Skeletal muscle tissue (tissue), 3 donors: ENCODE measurements at regions not wholly inside any gene's neighbourhood (a gene's known extent, or its start where the extent isn't known, plus 50 kb on each side); places are given as distances from the start of the nearest gene placed in this dataset.

Experiments used
- H3K27ac ChIP-seq: one replicate; pipeline ENCODE4 v1.7.0; 2013; ENCODE audit warnings: mild to moderate bottlenecking, low read depth, low read length, inconsistent platforms
- H3K27me3 ChIP-seq, 3 donors: one replicate each; pipeline ENCODE4 v1.7.0; 2013; ENCODE audit warnings: low read length in 3 of 3; ENCODE audit not compliant: control insufficient read depth in 3 of 3, insufficient read depth in 3 of 3
- H3K36me3 ChIP-seq, 3 donors: one replicate each; pipeline ENCODE4 v1.7.0; 2013; ENCODE audit warnings: low read length in 3 of 3; ENCODE audit not compliant: control insufficient read depth in 3 of 3, insufficient read depth in 3 of 3
- H3K4me1 ChIP-seq, 3 donors: one replicate each; pipeline ENCODE4 v1.7.0; 2013; ENCODE audit warnings: low read length in 3 of 3, mild to moderate bottlenecking in 3 of 3; ENCODE audit not compliant: control insufficient read depth in 3 of 3, insufficient read depth in 3 of 3
- H3K4me3 ChIP-seq, 3 donors: one replicate each; pipeline ENCODE4 v1.7.0; 2013; ENCODE audit warnings: low read length in 3 of 3
- H3K9ac ChIP-seq, 3 donors: one replicate each; pipeline ENCODE4 v1.7.0; 2013; ENCODE audit warnings: low read length in 3 of 3, mild to moderate bottlenecking in 3 of 3, moderate library complexity in 2 of 3, low read depth in 1 of 3
- H3K9me3 ChIP-seq, 3 donors: one replicate each; pipeline ENCODE4 v1.7.0; 2013; ENCODE audit warnings: low read length in 3 of 3; ENCODE audit not compliant: control insufficient read depth in 3 of 3
- donor health status: Osteomylitis.

GRCh38 chr3:69496856-69497255 lies 111.0 kb upstream of the FRMD4B start:
- Histone ChIP-seq H3K4me1 (peaks cover 0 to 3% (median 0%) of the 10 kb centered on the region in 3 donors), H3K9me3 (no peaks in the 10 kb centered on the region)

GRCh38 chr3:69494185-69494584 lies 108.3 kb upstream of the FRMD4B start:
- H3K36me3 ChIP-seq, result no peaks in the 10 kb centered on the region
- H3K27me3 ChIP-seq, result no peaks in the 10 kb centered on the region
- no peaks in the 10 kb centered on the region for H3K4me1 ChIP-seq
- no peak overlapping the region for H3K4me3 ChIP-seq
- H3K9me3 ChIP-seq, result no peaks in the 10 kb centered on the region
- H3K9ac ChIP-seq, result no peak overlapping the region
- no peak overlapping the region for H3K27ac ChIP-seq

More at GRCh38 chr3:69496856-69497255, 111.0 kb upstream of the FRMD4B start:
- H3K36me3 ChIP-seq, result no peaks in the 10 kb centered on the region
- H3K9ac ChIP-seq, result no peak overlapping the region
- H3K27me3 ChIP-seq, result no peaks in the 10 kb centered on the region
- no peak overlapping the region for H3K4me3 ChIP-seq
- no peak overlapping the region for H3K27ac ChIP-seq

- Histone ChIP-seq H3K9me3 (no peaks in the 10 kb centered on the region), H3K36me3 (no peaks in the 10 kb centered on the region), H3K9ac (no peak overlapping the region), H3K4me3 (no peak overlapping the region), H3K27me3 (no peaks in the 10 kb centered on the region), H3K27ac (no peak overlapping the region), H3K4me1 (no peaks in the 10 kb centered on the region)
These were observed 107.3 kb upstream of the FRMD4B start for GRCh38 chr3:69493157-69493556.

- H3K27me3 ChIP-seq, result no peaks in the 10 kb centered on the region
- no peaks in the 10 kb centered on the region for H3K36me3 ChIP-seq
- H3K9ac ChIP-seq, result no peak overlapping the region
- H3K4me3 ChIP-seq, result no peak overlapping the region
- H3K27ac ChIP-seq, result no peak overlapping the region
- no peaks in the 10 kb centered on the region for H3K9me3 ChIP-seq
- H3K4me1 ChIP-seq, result no peaks in the 10 kb centered on the region
These were observed 106.1 kb upstream of the FRMD4B start for GRCh38 chr3:69491975-69492374.

DNA sequence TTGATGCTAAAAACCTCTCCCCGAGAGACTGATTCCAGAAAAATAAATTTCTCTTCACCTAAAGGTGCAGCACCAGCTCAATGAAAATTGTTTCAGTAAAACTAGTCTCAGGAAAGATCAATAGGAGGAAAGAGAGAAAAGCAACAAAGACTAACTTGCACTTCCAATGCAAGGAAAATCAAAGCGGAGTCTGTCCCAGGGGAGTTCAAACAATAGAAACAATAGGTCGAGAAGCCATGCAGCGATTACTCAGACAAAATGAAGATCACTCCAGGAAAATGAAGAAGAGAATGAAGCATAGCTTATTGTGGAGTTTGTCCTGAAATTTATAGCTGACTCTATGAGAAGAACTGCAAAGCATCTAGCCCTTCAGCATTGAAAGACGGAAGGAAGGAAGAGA lies 105.1 kb upstream of the FRMD4B start:
- Histone ChIP-seq H3K4me3 (no peak overlapping the region), H3K9me3 (no peaks in the 10 kb centered on the region), H3K9ac (no peak overlapping the region), H3K27ac (no peak overlapping the region), H3K4me1 (no peaks in the 10 kb centered on the region), H3K36me3 (no peaks in the 10 kb centered on the region), H3K27me3 (no peaks in the 10 kb centered on the region)

DNA sequence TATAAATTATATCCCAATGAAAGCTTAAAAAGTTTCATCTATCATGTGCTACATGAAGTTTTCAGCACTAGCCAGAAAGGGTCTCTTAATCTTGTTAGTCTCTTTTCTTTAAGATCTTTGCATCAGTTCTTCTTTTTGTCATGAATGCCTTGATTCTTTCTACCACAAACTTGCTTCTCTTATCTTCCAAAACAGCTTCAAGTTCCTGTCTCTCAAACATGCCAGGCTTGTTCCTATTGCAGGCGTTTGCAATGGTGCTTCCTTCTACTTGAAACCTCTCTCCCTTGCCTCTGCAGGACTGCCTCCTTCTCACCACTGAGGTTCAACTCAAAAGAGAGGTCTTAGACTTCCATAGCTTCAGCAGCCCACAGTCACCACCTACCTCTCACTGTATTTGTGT lies 104.3 kb upstream of the FRMD4B start:
- Histone ChIP-seq H3K4me3 (no peak overlapping the region), H3K9me3 (no peaks in the 10 kb centered on the region), H3K36me3 (no peaks in the 10 kb centered on the region), H3K4me1 (no peaks in the 10 kb centered on the region), H3K27ac (no peak overlapping the region), H3K9ac (no peak overlapping the region), H3K27me3 (no peaks in the 10 kb centered on the region)

GRCh38 chr3:69488026-69488425 lies 102.1 kb upstream of the FRMD4B start:
- H3K27me3 ChIP-seq, result peaks cover 0 to 2% (median 0%) of the 10 kb centered on the region in 3 donors
- no peaks in the 10 kb centered on the region for H3K9me3 ChIP-seq
- H3K27ac ChIP-seq, result no peak overlapping the region
- H3K4me3 ChIP-seq, result no peak overlapping the region
- no peak overlapping the region for H3K9ac ChIP-seq
- no peaks in the 10 kb centered on the region for H3K36me3 ChIP-seq
- H3K4me1 ChIP-seq, result no peaks in the 10 kb centered on the region

- Histone ChIP-seq H3K36me3 (no peaks in the 10 kb centered on the region), H3K4me1 (no peaks in the 10 kb centered on the region), H3K27ac (no peak overlapping the region), H3K9ac (no peak overlapping the region), H3K9me3 (no peaks in the 10 kb centered on the region), H3K27me3 (peaks cover 0 to 2% (median 0%) of the 10 kb centered on the region in 3 donors), H3K4me3 (no peak overlapping the region)
These were observed 99.6 kb upstream of the FRMD4B start for GRCh38 chr3:69485489-69485888.

DNA sequence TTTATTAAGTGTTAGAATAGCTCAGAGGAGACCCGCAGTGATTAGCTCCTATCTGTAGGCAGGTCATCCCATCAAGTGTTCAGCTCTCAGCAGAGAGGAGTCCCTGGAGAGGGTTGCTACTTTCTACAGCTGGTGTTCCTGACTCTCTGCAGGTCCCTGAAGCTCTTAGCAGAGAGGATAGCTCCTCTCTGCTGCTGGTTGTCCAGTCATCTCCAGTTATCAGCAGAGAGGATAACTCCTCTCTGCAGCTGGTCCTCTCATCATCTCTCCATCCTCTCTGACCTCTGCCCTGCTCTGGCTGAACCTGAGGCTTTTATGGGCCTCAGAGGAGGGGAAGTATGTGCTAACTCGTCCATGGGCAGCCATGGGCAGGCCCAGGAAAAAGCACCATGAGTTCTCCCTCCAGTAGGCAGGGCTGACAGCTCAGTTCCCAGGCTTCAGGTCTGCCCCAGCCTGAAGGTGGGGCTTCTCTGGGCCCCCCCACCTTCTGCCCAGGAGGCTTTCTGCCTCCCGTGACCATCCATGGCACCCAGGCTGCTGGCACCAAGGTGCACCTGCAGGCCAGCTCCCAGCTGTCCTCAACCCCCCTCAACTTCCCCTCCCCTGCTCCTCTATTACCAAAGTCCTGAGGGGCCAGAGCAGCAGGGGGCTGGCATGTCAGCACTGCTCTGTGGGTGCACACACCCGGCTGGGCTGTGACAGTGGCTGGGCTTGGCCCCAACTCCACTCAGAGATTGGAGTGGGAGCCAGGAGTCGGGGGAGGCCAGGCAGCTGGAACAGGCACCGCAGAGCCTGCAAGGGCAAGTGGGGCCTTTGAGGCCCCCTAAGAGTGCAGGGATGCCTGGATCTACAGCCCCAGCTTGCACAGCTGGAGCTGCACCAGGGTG lies 98.9 kb upstream of the FRMD4B start:
- Histone ChIP-seq H3K9ac (no peak overlapping the region), H3K4me1 (no peaks in the 10 kb centered on the region), H3K27ac (no peak overlapping the region), H3K9me3 (no peaks in the 10 kb centered on the region), H3K27me3 (peaks cover 0 to 2% (median 0%) of the 10 kb centered on the region in 3 donors), H3K36me3 (no peaks in the 10 kb centered on the region), H3K4me3 (no peak overlapping the region)

DNA sequence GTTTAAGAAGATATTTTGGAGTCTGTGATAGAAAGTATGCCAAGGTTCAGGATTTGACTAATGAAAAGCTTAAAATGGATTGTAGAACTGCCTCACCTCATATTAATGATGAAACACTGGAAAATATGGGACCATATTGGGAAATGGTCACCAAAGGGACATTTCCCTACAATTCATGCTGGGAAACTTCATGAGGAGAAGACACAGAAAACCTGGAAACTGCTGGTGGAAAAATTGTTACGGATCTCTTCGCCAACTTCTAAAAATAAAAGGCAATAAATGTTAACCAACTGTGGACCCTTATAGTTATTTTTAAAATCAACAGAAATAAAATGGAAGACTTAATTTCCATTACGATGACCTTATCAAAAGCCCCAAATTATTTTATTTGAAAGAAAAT lies 97.6 kb upstream of the FRMD4B start:
- peaks cover 0 to 2% (median 0%) of the 10 kb centered on the region in 3 donors for H3K27me3 ChIP-seq

More for the DNA sequence above, 97.6 kb upstream of the FRMD4B start:
- no peak overlapping the region for H3K9ac ChIP-seq
- no peaks in the 10 kb centered on the region for H3K4me1 ChIP-seq
- no peak overlapping the region for H3K4me3 ChIP-seq
- no peak overlapping the region for H3K27ac ChIP-seq
- H3K36me3 ChIP-seq, result no peaks in the 10 kb centered on the region
- H3K9me3 ChIP-seq, result no peaks in the 10 kb centered on the region
